ENCODE measurements at regions not wholly inside any gene's neighbourhood (a gene's known extent, or its start where the extent isn't known, plus 50 kb on each side); places are given as distances from the start of the nearest gene placed in this dataset.

- H3K27ac ChIP-seq (ENCODE audit: control insufficient read depth, insufficient read depth, low read length): no peak overlapping the region
- H2AFZ ChIP-seq (ENCODE audit: control insufficient read depth, low read length): no peak overlapping the region
- dilution Hi-C loops (cut with MboI; ENCODE audit: extremely low pct_ligation_motif_present, low sequenced_read_pairs): no loop called here
- H3K4me3 ChIP-seq (ENCODE audit: control insufficient read depth in 2 of 3, extremely low read depth in 1 of 3, insufficient read depth in 2 of 3, low read depth in 1 of 3, low read length in 3 of 3): no peak overlapping the region
- FAIRE-seq (no peak), DNase-seq (ENCODE audit: low read depth, low spot score) (no peak)
- H4K20me1 ChIP-seq (ENCODE audit: control insufficient read depth, extremely low read depth, insufficient read depth, low read length): no peaks in the 10 kb centered on the region
- no peak for TF ChIP-seq EZH2 (IDR thresholded peaks at IDR 0.05; ENCODE audit: low read length)
- TF ChIP-seq CTCF (optimal IDR thresholded peaks at IDR 0.05 in 1 of 3, IDR thresholded peaks at IDR 0.05 in 1 of 3, conservative IDR thresholded peaks at IDR 0.05 in 1 of 3; ENCODE audit: extremely low read depth in 1 of 3, insufficient read depth in 2 of 3, low read length in 3 of 3): no peak
- no peaks in the 10 kb centered on the region for H3K9me1 ChIP-seq (ENCODE audit: control insufficient read depth, extremely low read depth, insufficient read depth, low read length)
- H3K9me3 ChIP-seq (ENCODE audit: control insufficient read depth, low read depth, low read length): no peaks in the 10 kb centered on the region
- no peaks in the 10 kb centered on the region for H3K36me3 ChIP-seq (ENCODE audit: control insufficient read depth in 2 of 2, extremely low read depth in 1 of 2, insufficient read depth in 2 of 2, low read length in 2 of 2)
- no peak overlapping the region for H3K9ac ChIP-seq (ENCODE audit: control insufficient read depth, extremely low read depth, insufficient read depth, low read length)
- H3K4me1 ChIP-seq (ENCODE audit: control insufficient read depth, extremely low read depth, insufficient read depth, low read length): no peaks in the 10 kb centered on the region
- no peaks in the 10 kb centered on the region for H3K27me3 ChIP-seq (ENCODE audit: control insufficient read depth, extremely low read depth, insufficient read depth, low read length)
- no peaks in the 10 kb centered on the region for H3K79me2 ChIP-seq (ENCODE audit: control insufficient read depth, insufficient read depth, low read length)
- no peak overlapping the region for H3K4me2 ChIP-seq (ENCODE audit: control insufficient read depth, extremely low read depth, insufficient read depth, low read depth, low read length)
These were observed 105.0 kb downstream of the PTPRS start for GRCh38 chr19:5235458-5236219.

GRCh38 chr19:5234412-5234811 lies 106.2 kb downstream of the PTPRS start:
- no peak overlapping the region for H3K4me3 ChIP-seq (ENCODE audit: control insufficient read depth in 2 of 3, extremely low read depth in 1 of 3, insufficient read depth in 2 of 3, low read depth in 1 of 3, low read length in 3 of 3)
- TF ChIP-seq CTCF (optimal IDR thresholded peaks at IDR 0.05 in 1 of 3, IDR thresholded peaks at IDR 0.05 in 1 of 3, conservative IDR thresholded peaks at IDR 0.05 in 1 of 3; ENCODE audit: extremely low read depth in 1 of 3, insufficient read depth in 2 of 3, low read length in 3 of 3) (no peak), EZH2 (IDR thresholded peaks at IDR 0.05; ENCODE audit: low read length) (no peak)
- H3K4me1 ChIP-seq (ENCODE audit: control insufficient read depth, extremely low read depth, insufficient read depth, low read length): no peaks in the 10 kb centered on the region
- no peaks in the 10 kb centered on the region for H4K20me1 ChIP-seq (ENCODE audit: control insufficient read depth, extremely low read depth, insufficient read depth, low read length)
- no peak overlapping the region for H2AFZ ChIP-seq (ENCODE audit: control insufficient read depth, low read length)
- DNase-seq (ENCODE audit: low read depth, low spot score) (no peak), FAIRE-seq (no peak)
- H3K9me3 ChIP-seq (ENCODE audit: control insufficient read depth, low read depth, low read length): no peaks in the 10 kb centered on the region
- H3K4me2 ChIP-seq (ENCODE audit: control insufficient read depth, extremely low read depth, insufficient read depth, low read depth, low read length): no peak overlapping the region
- H3K27me3 ChIP-seq (ENCODE audit: control insufficient read depth, extremely low read depth, insufficient read depth, low read length): no peaks in the 10 kb centered on the region
- dilution Hi-C loops (cut with MboI; ENCODE audit: extremely low pct_ligation_motif_present, low sequenced_read_pairs): no loop called here
- no peaks in the 10 kb centered on the region for H3K79me2 ChIP-seq (ENCODE audit: control insufficient read depth, insufficient read depth, low read length)
- no peaks in the 10 kb centered on the region for H3K36me3 ChIP-seq (ENCODE audit: control insufficient read depth in 2 of 2, extremely low read depth in 1 of 2, insufficient read depth in 2 of 2, low read length in 2 of 2)
- H3K27ac ChIP-seq (ENCODE audit: control insufficient read depth, insufficient read depth, low read length): no peak overlapping the region
- no peak overlapping the region for H3K9ac ChIP-seq (ENCODE audit: control insufficient read depth, extremely low read depth, insufficient read depth, low read length)
- no peaks in the 10 kb centered on the region for H3K9me1 ChIP-seq (ENCODE audit: control insufficient read depth, extremely low read depth, insufficient read depth, low read length)
